ENCODE measurements at regions not wholly inside any gene's neighbourhood (a gene's known extent, or its start where the extent isn't known, plus 50 kb on each side); places are given as distances from the start of the nearest gene placed in this dataset.

GRCh38 chr13:62721893-62722292 lies 1306.2 kb upstream of the PCDH20 start:
- no peak overlapping the region for H3K27ac ChIP-seq (ENCODE audit: control insufficient read depth, insufficient read depth)
- no peaks in the 10 kb centered on the region for H4K20me1 ChIP-seq (ENCODE audit: control insufficient read depth, insufficient read depth)
- 9% methylated on average over 4 of the region's 4 CpGs for WGBS (ENCODE audit: insufficient coverage, insufficient replicate concordance, low lambda C conversion rate, missing lambda C conversion rate)
- H2AFZ ChIP-seq (ENCODE audit: control insufficient read depth, low read depth, low read length): no peak overlapping the region
- intact Hi-C loops (cut with micrococcal nuclease; ENCODE audit: unreplicated experiment) (no loop called here), in situ Hi-C loops (cut with MboI) (no loop called here)
- H3K4me2 ChIP-seq (ENCODE audit: control insufficient read depth, insufficient read depth): no peak overlapping the region
- CTCF ChIA-PET: no interaction called here
- H3K79me2 ChIP-seq (ENCODE audit: control insufficient read depth, insufficient read depth, low read length): no peaks in the 10 kb centered on the region
- H3K4me1 ChIP-seq (ENCODE audit: control insufficient read depth, insufficient read depth, low read length): no peaks in the 10 kb centered on the region
- no peaks in the 10 kb centered on the region for H3K9me3 ChIP-seq (replicated peaks; ENCODE audit: control insufficient read depth, insufficient read depth, low read length)
- ATAC-seq (no peak), DNase-seq (ENCODE audit: low read depth, low spot score) (no peak), FAIRE-seq (no peak)
- RAD21 ChIA-PET (ENCODE audit: unreplicated experiment): no interaction called here
- H3K36me3 ChIP-seq (ENCODE audit: control insufficient read depth in 2 of 2, insufficient read depth in 2 of 2, low read length in 1 of 2): no peaks in the 10 kb centered on the region
- no TSS peak for BruUV-seq (replicated peaks)
- H3K27me3 ChIP-seq (replicated peaks in 1 of 2; ENCODE audit: control insufficient read depth in 2 of 2, insufficient read depth in 2 of 2, low read length in 1 of 2): no peaks in the 10 kb centered on the region
- POLR2A ChIA-PET: no interaction called here
- H3K9ac ChIP-seq (ENCODE audit: control insufficient read depth, insufficient read depth, low read length): no peak overlapping the region
- no peak overlapping the region for H3K4me3 ChIP-seq
- SMC1A ChIA-PET (ENCODE audit: uncharacterized antibody, unreplicated experiment): no interaction called here
- TF ChIP-seq STAT1 (conservative IDR thresholded peaks at IDR 0.05) (no peak), CTCF (IDR thresholded peaks at IDR 0.05 in 2 of 3, conservative IDR thresholded peaks at IDR 0.05 in 1 of 3; ENCODE audit: control insufficient read depth in 2 of 3, extremely low read depth in 1 of 3, insufficient read depth in 1 of 3, low read depth in 3 of 3, low read length in 3 of 3) (no peak), EED (IDR thresholded peaks at IDR 0.05; ENCODE audit: low read depth) (no peak), WRNIP1 (IDR thresholded peaks at IDR 0.05; ENCODE audit: borderline replicate concordance, low read depth, low read length) (no peak), ATF2 (IDR thresholded peaks at IDR 0.05; ENCODE audit: low read length) (no peak), BCLAF1 (IDR thresholded peaks at IDR 0.05) (no peak), ELK1 (IDR thresholded peaks at IDR 0.05; ENCODE audit: low read depth, low read length) (no peak), TAF1 (IDR thresholded peaks at IDR 0.05; ENCODE audit: borderline replicate concordance, low read depth, low read length) (no peak), PML (IDR thresholded peaks at IDR 0.05; ENCODE audit: low read length) (no peak), HSF1 (IDR thresholded peaks at IDR 0.05; ENCODE audit: low read depth, low read length) (no peak), SMAD1 (IDR thresholded peaks at IDR 0.05; ENCODE audit: low read depth, partially characterized antibody) (no peak), MEF2A (IDR thresholded peaks at IDR 0.05; ENCODE audit: insufficient read depth, low read depth, low read length) (no peak), TARDBP (IDR thresholded peaks at IDR 0.05; ENCODE audit: borderline replicate concordance) (no peak), STAT3 (IDR thresholded peaks at IDR 0.05; ENCODE audit: low read depth, low read length) (no peak), MTA2 (IDR thresholded peaks at IDR 0.05; ENCODE audit: low read depth) (no peak), MXI1 (IDR thresholded peaks at IDR 0.05; ENCODE audit: low read depth, low read length) (no peak)
